NOMO-1 treated with DMSO at 0.1 percent for 48 hours (cell line): ENCODE measurements at regions not wholly inside any gene's neighbourhood (a gene's known extent, or its start where the extent isn't known, plus 50 kb on each side); places are given as distances from the start of the nearest gene placed in this dataset.

ENCODE experiments used
- DNase-seq: peaks from one replicate; lab custom pipeline; 2025; ENCODE audit not compliant: unreplicated experiment; lab: John Stamatoyannopoulos, UW

DNA sequence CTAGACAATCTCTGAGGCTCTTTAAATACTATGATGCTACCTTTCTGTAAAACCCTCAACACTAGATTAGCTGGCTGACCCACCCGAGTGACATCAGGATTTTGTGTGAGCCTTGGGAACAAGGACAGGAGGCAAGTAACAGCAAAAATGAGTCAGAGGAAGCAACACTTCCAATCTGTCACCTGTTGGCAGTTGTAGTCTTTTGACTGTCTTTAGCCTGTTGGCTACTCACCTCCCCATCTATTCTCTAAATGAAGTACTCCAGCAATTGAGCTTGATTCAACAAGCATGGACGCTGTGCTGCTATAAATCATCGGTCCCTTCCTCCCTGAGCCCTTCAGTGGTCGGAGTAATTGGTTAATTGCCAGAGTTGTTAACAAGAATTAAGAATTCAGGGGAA, 898.7 kb downstream of the BCL11A start:
- peak; percentile 84 for DNase-seq

DNA sequence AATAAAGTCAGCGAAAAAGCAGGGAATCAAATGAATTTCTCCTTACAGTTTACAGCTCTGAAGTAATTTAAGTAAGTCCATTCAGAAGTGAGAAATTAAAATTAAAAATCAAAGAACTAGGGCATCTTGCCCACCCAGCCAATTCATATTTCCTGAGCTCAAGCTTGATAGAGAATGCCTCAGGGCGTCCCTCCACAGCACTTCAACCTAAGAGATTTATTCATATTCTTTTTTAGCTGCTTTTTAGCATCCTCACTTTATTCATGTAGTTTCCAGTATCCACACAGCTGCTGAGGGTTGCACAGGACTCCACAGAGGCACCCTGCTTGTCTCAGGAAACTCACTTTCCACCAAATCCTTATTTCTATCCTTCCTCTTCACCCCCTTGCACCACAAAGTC, 900.3 kb downstream of the BCL11A start:
- DNase-seq: no peak

DNA sequence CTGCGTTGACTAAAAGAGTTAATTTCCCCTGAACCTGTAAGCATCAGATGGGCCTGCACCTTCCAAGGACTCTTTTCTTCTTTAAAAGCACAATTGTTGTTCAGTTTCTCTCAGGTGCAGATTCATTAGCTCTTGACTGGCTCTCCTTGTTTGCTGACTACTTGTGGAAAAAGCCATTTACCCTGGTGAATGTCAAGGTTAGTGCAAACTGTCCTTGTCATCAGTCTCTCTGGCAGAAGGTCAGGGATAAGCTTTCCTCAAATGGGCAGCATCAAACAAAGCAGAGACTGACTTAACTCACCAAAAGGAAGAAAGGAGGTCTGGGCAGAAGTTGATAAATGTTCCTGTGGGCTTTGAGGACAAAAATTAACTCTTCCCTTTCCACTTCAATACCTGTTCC, 922.7 kb downstream of the BCL11A start:
- no peak for DNase-seq

DNA sequence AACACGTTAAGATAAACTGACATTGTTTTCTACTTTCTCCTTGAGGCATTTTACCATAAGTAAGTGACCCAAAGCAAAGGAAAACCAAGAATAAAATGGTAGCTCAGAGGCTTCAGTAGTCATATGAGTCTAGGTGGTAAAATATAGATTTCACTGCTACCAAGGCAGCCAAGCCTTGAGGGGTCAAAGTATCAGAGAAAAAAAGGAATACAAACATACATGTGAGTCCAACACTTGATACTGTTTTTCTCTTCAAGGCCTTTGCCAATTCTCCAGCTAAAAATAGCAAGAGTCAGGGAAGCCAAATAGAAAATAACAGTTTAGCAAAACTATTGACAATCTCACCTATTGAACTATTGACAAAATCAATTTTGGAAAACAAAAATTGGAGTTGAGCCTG, 925.9 kb downstream of the BCL11A start:
- no peak for DNase-seq

DNA sequence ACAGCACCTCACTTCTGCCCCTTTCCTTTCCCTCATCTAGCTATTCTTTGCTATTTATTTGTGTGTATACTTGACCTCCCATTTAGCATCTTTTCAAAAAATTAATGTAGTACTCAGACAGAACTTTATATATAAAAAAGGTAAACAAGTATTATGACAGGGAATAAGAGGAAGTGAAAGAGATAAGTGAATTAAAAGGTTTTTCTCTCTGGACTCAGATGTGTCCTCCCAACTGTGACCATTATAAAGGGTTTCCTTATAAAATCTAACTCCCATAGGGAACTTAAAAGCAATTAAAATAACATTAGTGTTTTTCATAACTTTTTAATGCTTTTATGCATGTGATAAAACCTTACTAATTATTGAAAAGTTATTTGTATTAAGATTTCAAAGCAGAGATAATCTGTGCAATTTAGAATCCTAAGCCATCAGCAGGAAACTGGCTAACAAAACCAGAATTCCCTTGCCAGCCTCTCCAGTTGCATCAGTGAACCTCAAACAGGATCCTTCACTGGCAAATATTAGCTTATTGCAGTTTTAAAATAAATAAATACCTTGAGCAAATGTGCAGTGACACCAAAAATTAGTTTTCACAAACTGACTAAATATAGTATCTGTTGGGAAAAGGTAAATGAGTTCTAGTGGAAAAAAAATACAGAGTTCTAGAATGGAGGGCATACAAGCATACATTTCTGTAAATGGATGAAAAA, 930.7 kb downstream of the BCL11A start:
- peak; percentile 12 for DNase-seq

DNA sequence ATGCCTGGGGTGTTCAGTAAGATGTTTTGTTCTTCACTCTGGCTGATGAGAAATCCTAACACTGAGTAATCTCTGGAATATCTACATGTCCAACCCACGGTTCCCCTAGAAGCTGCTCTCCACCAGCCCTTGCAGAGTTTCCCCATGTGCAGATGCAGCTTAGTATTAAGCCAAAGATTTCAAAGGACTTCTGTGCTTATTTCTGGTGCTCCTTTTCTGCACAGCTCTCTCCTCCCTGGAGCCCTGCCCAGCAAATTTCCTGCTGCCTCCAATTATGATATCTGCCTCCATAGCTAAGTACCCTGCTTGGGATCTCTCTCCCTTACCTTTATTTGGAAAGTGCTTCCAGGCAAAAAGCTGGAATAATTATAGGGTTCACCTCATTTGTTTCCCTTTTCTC, 949.3 kb downstream of the BCL11A start:
- no peak for DNase-seq

DNA sequence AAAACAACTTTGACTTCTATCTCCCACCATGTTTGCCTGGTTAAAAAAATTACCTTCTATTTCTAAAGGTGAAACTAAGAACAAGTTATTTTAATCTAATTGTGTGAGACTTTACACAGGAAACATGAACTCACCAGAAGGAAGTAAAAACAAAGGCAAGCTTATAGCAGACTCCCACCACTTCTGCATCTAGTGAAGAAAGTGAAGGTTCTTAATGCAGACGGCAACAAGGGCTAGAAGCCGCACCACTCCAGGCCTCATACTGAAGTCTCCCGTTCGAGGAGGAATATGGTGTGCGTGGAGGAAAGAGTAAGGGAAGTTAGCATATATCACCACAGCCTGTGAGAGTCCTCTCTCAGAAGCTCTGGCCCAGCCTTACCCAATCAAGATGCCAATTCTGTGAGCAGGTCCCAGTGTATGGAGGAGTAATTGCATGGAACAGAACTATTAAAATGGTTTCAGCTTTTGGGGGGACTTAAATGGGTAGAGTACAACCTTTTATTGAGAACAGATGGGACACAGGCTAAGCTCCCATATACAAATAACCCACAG, 958.7 kb downstream of the BCL11A start:
- DNase-seq: peak; percentile 62

DNA sequence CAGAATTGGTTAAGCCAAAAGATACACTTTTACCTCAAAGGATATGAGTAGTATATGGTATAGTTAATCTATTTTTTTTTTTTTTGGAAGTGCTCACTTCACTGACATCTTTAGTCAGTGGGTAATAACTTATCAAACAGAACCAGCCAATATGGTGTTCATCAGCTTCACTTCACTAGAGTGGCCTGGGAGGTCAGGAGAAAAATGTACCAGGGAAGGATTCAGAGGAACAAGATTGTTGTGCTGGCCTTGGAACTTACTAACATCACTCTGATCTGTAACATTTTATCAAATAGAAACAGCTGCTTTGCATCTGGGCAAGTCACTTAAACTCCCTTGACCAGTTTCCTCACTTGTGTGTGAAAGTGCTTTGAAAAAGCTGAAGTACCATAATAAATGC, 962.7 kb downstream of the BCL11A start:
- no peak for DNase-seq

DNA sequence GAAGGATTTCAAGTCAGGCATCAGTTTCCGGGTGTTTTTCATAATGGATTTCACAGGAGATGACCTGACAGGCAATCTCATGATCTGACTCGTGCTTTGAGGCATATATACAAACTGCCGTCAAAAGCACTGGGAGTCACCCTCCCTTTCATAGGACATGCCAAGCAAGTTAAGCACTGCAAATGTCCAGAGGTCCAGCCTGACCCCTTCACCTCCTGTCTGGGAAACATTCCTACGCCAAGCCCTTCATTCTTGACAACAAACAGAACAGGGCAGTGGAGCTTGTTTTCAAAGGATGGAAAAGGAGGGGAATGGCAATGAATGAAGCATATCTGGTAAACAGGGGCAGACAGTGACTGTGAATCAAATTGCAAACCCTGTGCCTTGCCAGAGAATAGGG, 963.6 kb downstream of the BCL11A start:
- DNase-seq: no peak

DNA sequence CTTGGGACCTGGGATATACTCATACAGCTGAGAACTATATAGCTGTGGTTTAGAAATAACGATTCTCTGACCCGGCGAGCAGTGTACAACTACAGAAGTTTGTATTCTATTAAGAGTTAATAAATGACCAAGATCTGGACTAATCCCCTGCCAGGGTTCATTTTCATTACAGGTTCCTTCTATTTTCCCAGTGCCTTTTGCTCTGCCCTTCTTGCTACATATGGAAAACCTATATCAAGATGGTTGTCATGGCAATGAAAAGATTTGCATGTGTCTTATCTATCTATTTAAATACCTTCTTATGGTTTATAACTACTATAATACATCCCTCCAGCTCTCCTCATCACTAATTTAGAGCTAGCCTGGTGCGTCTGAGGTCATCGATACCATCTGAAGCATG, 965.2 kb downstream of the BCL11A start:
- no peak for DNase-seq

DNA sequence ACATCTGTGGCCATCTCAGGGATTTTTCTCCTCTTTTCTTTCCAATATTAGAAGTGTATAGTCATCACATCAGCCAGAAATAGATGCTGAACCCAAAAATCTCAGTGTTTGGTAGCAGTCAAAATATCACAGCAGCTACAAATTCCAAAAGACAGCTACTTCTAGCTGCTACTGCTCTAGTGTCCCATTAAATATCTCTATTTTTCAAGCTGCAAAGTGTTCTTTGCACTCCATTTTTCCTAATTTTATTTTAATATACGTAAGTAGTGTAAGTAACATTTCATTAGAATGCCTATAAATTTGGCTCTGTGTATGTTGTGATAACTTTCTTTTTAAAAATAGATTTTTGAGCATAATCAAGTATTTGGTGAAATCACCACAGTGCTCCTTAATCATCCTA, 967.3 kb downstream of the BCL11A start:
- no peak for DNase-seq

DNA sequence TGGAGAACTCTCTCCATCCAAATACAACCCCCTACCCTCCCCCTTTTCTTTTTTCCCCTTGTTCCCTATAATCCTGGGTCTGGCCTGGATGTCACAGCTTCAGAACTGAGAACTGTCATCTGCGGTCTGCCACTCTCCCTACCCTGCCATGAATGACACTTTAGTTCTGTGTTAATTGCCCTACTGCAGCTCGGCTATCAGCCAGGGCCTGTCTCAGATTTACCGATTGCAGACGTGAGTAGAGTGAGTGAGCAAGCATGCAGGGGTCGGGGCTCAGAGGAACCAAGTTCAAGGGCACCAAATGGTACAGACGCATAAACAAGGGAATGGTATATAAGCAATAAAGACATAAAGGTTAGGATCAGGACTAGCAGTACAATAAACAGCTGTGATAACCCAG, 967.8 kb downstream of the BCL11A start:
- DNase-seq: no peak

DNA sequence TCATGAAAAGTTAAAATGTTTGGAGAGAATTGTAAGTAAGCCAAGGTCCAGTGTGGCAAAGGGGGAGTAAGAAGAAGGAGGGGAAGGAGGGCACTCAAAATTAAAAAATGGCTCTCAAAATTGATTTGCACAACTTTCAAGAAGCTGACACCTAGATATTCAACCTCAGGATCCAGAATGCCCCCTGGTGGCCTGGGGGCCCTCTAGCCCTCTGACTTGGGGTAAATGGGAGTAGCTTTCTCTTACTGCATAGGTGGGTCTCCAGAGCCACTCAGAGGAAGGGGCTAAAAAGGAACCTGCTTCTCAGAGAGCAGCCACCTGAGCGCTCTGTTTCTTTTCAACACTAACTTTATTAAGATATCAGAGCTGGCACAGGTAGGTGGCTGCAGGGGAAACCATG, 968.5 kb downstream of the BCL11A start:
- DNase-seq: no peak

DNA sequence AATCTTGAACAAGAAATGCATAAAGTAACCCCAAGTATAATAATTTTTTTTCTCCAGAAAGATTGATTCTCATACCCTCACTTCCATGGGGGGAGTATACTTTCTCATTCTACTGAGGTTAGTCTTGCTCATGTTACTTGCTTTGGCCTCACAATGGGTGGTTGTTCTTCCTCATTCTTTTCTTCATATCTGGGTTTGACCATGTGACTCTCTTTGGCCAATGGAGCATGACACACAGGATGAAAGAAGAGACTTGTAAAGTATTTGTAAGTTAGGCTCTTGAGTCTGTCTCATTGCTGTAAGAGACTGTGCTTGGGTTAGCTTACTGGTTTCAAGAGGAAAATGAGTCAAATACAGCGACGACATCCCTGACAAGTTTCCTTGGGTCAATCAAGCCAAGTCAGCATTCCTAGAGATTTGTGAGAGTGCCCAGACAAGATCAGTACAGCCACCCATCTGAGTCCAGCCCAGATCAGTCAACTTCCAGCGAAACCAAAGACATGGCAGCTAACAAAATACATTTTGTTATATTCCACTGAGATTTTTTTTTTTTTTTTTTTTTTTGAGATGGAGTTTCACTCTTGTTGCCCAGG, 970.2 kb downstream of the BCL11A start:
- no peak for DNase-seq

DNA sequence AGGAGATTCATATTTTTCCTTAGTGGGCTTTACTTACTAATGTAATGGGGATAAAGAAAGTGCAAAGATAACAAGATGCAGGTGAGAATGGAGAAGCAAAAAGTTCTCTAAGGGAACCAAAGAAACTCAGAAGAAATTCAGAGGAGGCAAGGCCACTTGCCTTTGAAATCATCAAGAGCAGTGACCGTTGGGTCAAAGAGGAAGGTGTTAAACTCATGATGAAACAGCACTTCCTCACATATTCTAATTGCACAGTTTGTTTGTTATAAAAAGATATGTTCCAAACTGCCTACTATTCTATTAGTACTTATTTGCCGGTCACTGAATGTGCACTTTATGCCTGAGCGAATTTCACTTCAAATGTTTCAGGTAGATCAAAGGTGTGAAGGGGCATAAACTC, 975.1 kb downstream of the BCL11A start:
- DNase-seq: peak; percentile 72

DNA sequence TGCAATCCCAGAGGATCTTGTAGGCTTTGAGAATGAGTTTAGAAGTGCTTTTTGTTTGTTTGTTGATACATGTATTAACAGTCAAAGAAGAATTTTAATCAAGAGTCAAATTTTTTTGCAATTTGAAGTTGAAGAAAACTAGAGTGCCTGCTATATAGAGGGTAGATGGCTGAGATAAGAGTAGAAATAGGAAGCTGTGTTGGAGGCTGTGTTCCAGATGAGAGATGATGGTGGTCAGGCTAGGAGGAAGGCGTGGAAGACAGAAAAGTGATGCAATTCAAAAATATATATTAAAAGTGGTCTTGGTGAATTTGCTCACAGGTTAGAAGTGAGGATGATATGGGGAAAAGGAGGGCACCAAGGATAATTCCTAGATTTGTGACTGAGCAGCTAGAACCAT, 978.3 kb downstream of the BCL11A start:
- no peak for DNase-seq

DNA sequence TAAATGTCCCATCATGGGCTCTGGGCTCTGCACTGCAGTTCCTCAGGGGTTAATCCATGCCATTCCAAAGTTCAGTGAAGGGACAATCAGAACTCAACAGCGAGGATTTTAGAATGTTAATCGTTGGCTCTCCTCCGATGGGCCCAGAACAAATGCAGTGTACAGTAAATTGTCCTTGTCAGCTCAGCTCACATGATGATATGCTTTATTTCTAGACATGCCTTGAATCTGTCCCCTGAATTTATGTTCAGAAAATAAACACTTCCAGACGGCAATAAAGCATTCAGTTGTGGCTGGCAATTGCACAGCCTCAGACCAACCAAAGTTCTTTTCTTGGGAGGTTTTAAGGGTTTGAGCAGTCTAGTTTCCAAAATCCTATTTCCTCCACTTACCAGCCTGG, 981.2 kb downstream of the BCL11A start:
- DNase-seq: no peak

DNA sequence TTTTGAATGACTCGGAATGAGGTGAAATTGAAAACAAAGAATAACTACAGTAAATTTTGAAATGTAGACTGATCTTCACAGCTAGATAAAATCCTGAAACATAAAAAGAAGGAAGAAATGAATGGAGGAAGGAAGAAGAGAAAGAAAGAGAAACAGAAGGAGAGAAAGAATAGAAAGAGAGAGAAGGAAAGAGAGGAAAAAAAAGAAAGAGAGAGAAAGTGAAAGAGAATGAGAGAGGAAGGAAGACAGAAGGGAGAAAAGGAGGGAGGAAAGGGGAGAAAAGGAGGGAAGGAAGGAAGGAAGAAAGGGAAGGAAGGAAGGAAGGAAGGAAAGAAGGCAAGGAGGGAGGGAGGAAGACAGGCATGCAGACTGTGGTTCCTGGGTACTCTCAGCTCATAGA, 982.6 kb downstream of the BCL11A start:
- DNase-seq: no peak

DNA sequence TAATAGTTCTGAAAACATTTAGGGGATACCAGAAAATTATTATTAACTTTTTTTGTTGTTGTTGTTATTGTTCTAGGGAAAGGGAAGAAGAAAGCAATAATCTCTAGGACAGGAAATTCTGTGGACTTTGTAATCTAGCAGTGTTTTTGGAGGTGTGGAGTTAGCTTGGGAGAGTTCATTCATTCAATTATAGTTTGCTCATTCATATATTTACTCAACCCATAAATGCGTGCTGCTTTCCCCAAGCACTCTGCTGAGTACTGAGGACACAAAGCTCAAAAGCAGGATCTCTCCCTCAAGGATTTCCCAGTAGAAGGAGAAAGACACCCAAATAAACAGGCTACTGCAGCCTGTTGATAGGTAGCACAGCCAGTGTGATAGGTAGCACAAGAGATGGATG, 984.3 kb downstream of the BCL11A start:
- DNase-seq: no peak

DNA sequence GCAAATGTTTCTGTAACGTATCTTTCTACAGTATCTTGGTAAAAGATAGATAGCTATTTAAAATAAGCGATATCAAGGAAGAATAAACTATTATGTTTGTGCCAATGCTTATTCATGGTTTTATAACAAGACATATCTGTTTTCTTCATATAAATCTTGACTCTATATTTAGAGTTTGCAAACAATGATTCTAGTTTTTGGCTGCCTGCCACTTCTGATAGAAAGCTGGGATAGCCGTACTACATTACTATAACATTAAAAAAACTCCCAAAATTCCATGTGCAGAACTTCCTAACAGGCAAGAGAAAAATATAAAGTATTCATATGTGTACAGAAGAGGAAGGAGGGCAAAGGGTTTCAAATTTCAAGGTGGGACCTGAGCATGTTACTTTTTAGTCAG, 985.0 kb downstream of the BCL11A start:
- no peak for DNase-seq

DNA sequence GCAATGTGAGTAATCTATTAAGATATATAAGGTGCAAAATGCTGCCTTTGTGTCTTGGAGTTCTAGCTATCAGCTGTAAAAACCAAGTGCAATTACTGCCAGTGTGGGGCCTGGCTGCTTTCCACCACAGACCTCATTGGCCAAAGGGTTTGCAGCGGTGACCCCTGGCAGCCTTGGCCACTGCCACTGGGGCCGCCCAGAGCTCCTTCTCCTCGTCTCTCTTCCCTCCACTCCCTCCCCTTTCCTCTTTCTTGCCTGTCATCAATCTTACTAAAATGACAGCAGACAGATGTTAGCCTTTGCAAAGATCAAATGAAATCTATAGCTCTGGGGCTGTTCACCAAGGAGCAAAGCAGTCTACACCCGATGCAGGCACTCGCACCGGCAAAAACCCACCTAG, 986.3 kb downstream of the BCL11A start:
- DNase-seq: no peak

DNA sequence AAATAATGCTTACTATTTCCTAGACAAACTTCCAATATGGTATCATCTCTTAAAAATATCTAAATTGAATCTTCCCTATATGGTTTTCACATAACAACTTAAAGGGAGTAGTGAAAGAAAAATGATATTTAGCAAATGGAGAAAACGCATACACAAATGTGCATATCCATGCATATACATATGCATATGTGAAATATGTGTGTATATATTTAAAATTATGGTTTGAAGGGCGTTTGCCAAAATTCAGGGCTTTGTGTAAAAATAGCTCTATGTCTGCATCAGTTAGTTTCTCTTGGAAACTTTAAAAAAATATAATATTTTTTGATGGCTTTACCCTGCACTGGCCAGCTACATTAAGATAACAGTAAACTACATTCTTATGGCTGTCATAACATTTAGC, 986.7 kb downstream of the BCL11A start:
- no peak for DNase-seq

DNA sequence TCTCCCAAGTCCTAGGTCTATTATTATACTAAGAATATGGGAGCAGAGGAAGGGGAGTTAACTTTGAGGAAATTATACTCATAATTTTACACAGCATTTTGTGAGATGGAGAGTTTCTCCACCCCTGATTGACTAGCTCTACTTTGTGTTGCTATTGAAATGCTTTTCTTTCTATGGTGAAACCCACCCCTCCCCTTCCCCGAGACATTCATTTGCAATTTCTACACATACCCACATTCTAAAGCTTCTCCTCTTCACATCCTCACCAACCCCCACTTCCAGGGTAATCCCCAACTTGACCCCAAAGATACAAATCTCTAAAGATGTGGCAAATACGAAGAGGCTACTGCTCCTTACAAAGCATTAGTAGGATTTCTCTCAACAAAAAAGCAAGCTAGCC, 992.2 kb downstream of the BCL11A start:
- DNase-seq: no peak
